Erythroblast (primary cell): ENCODE measurements at regions not wholly inside any gene's neighbourhood (a gene's known extent, or its start where the extent isn't known, plus 50 kb on each side); places are given as distances from the start of the nearest gene placed in this dataset.

ENCODE experiments used
- GATA1 ChIP-seq: IDR thresholded peaks from 2 replicates; pipeline ENCODE4 v1.6.1; 2011; ENCODE audit warnings: low read depth, mild to moderate bottlenecking, control low read depth, low read length, moderate library complexity
- POLR2A ChIP-seq: IDR thresholded peaks from 2 replicates; pipeline ENCODE4 v1.6.1; 2011; ENCODE audit warnings: mild to moderate bottlenecking, low read length

GRCh38 chr18:1270081-1270480, 365.4 kb downstream of the ADCYAP1 start:
- TF ChIP-seq POLR2A: no peak
- no peak for TF ChIP-seq GATA1
